Activated CD8-positive, alpha-beta memory T cell treated with anti-CD3 and anti-CD28 coated beads, Interleukin-2, amount 10 ng/mL, durations not matched to agents 7 days and 5 days (primary cell): ENCODE measurements at regions not wholly inside any gene's neighbourhood (a gene's known extent, or its start where the extent isn't known, plus 50 kb on each side); places are given as distances from the start of the nearest gene placed in this dataset.
"Not testable (repeated sequence)": the region's sequence is repeated elsewhere in the genome, so short reads cannot be mapped to it uniquely, and the experiment has no call there.

Experiments
- ATAC-seq: fragments of 150-1000 bp; cut with Tn5 transposase; one replicate; pipeline ENCODE4 v1.10.0; 2021; ENCODE audit warnings: moderate library complexity
- CTCF ChIA-PET: fragments of 350-600 bp; sonication (Branson Sonifier 250); formaldehyde crosslinking; loops from one replicate; lab custom pipeline; 2021; ENCODE audit warnings: antibody characterized with exemption; lab: Charles Lee
- DNase-seq: peaks from one replicate; pipeline ENCODE4 v3.0.0-alpha.2; 2020
- H3K27ac Mint-ChIP-seq: one replicate; pipeline ENCODE4 v1.8.0; 2021; ENCODE audit warnings: mild to moderate bottlenecking, mixed read lengths
- H3K27me3 Mint-ChIP-seq: one replicate; pipeline ENCODE4 v1.8.0; 2021; ENCODE audit warnings: mixed read lengths
- H3K36me3 Mint-ChIP-seq: one replicate; pipeline ENCODE4 v1.8.0; 2021; ENCODE audit warnings: mild to moderate bottlenecking, mixed read lengths
- H3K4me1 Mint-ChIP-seq: one replicate; pipeline ENCODE4 v1.8.0; 2021; ENCODE audit warnings: mixed read lengths
- H3K4me3 Mint-ChIP-seq: one replicate; pipeline ENCODE4 v1.8.0; 2021; ENCODE audit warnings: mild to moderate bottlenecking, moderate library complexity, mixed read lengths
- H3K9me3 Mint-ChIP-seq: one replicate; pipeline ENCODE4 v1.8.0; 2022; ENCODE audit warnings: low read depth, mixed read lengths

DNA sequence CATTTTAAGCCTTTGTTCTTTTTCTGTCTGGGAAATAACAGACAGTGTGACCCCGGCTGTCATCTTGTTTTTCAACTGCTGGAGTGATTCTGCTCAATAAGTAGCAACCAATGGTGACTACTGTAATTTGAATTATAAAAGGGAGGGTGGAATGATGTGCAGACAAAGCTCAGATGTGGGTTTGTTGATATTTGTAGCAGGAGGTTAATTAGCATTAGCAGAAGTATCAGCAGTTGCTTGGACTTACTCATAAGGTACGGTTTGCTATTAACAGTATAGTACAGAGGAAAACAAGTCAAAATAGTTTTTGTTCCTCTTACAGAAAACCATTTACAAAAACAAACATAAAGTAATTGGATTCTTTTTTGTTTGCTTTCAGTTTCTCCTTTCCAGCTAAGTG, 140.4 kb downstream of the TUSC1 start:
- CTCF ChIA-PET: no interaction called here
- no peak for DNase-seq
- no peak overlapping the region for H3K4me3 Mint-ChIP-seq
- H3K36me3 Mint-ChIP-seq: no peaks in the 10 kb centered on the region
- no peak for ATAC-seq
- no peaks in the 10 kb centered on the region for H3K4me1 Mint-ChIP-seq
- no peaks in the 10 kb centered on the region for H3K27me3 Mint-ChIP-seq
- peaks cover 6% of the 10 kb centered on the region for H3K9me3 Mint-ChIP-seq
- H3K27ac Mint-ChIP-seq: no peak overlapping the region

DNA sequence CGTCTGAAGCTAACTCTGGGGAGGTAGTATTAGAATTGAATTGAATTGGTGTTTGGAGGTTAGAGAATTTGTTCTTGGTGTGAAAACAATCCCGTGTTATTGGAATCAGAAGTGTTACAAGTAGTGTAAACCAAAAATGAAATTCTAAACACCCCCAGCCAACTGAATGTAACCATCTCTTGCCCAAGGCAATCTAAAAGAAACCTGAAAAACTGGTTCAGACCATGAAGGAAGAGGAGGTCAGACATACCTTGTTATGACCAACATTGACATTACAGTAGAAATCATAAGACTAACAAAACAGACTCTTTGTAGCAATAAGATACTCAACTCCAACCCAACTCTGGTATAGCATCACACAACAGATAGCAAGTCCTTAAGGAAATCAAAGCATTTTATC, 159.0 kb downstream of the TUSC1 start:
- H3K4me3 Mint-ChIP-seq: no peak overlapping the region
- no peaks in the 10 kb centered on the region for H3K27me3 Mint-ChIP-seq
- H3K9me3 Mint-ChIP-seq: peaks cover 3% of the 10 kb centered on the region
- no peaks in the 10 kb centered on the region for H3K4me1 Mint-ChIP-seq
- ATAC-seq: no peak
- H3K36me3 Mint-ChIP-seq: no peaks in the 10 kb centered on the region
- CTCF ChIA-PET: no interaction called here
- no peak overlapping the region for H3K27ac Mint-ChIP-seq
- no peak for DNase-seq

DNA sequence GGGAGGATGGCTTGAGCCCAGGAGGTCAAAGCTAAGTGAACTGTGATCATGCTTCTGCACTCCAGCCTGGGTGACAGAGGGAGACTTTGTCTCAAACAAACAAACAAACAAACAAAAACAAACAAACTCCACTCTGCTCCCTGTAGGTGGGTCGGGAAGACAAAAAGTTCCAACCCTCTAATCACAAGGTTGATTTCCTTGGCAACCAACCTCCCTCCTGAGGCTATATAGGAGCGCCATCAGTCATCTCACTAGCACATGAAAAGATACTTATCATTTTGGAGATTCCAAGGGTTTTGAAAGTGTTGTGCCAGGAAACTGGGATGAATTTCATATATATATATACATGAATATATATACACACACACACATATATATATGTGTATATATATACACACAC, 160.5 kb downstream of the TUSC1 start:
- DNase-seq (no peak), ATAC-seq (no peak)
- H3K36me3 Mint-ChIP-seq: no peaks in the 10 kb centered on the region
- no peaks in the 10 kb centered on the region for H3K4me1 Mint-ChIP-seq
- H3K27me3 Mint-ChIP-seq: no peaks in the 10 kb centered on the region
- H3K9me3 Mint-ChIP-seq: peaks cover 5% of the 10 kb centered on the region
- no peak overlapping the region for H3K27ac Mint-ChIP-seq
- no peak overlapping the region for H3K4me3 Mint-ChIP-seq
- CTCF ChIA-PET: no interaction called here

DNA sequence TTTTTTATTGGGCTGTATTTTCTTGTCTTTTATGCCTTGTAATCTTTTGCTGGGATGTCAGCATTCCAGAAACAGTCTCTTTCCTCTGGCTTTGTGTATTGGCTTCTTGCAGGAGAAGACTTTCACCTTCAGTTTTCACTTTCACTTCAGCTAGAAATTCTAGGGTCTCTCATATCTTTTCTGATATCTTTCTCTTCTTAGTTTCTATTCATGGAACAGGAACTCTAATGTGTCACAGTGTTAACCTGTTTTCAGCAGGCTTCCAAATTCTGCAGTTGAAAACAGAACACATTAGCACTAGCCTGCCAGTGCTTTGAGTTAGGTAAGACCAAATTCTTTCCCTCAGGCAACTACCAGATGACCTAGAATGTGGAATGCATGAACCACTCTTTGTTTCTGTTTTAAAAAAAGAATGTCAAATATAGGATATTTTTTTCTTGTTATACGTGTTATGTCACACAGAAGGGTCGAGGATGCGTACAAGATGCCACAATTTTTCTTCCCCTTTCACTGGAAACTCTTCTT, 164.7 kb downstream of the TUSC1 start:
- DNase-seq: no peak
- no peak overlapping the region for H3K4me3 Mint-ChIP-seq
- no peaks in the 10 kb centered on the region for H3K36me3 Mint-ChIP-seq
- H3K4me1 Mint-ChIP-seq: no peaks in the 10 kb centered on the region
- ATAC-seq: no peak
- no peaks in the 10 kb centered on the region for H3K27me3 Mint-ChIP-seq
- H3K9me3 Mint-ChIP-seq: peaks cover 5% of the 10 kb centered on the region
- CTCF ChIA-PET: no interaction called here
- H3K27ac Mint-ChIP-seq: no peak overlapping the region

DNA sequence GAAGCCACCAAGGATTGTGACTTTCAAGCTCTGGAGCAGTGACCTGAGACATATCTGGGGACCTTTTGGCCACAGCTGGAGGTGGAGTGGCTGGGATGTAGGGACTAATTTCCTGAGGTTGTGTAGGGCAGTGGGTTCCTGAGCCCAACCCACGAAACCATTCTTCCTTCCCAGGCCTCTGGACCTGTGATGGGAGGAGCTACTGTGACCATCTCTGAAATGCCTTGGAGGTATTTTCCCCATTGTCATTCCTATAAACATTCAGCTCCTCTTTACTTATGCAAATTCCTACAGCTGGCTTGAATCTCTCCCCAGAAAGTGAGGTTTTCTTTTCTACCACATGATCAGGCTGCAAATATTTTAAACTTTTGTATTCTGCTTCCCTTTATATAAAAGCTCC, 172.6 kb downstream of the TUSC1 start:
- DNase-seq (no peak), ATAC-seq (no peak)
- H3K27me3 Mint-ChIP-seq: no peaks in the 10 kb centered on the region
- CTCF ChIA-PET: no interaction called here
- no peak overlapping the region for H3K4me3 Mint-ChIP-seq
- no peaks in the 10 kb centered on the region for H3K36me3 Mint-ChIP-seq
- no peak overlapping the region for H3K27ac Mint-ChIP-seq
- no peaks in the 10 kb centered on the region for H3K4me1 Mint-ChIP-seq
- peaks cover 23% of the 10 kb centered on the region for H3K9me3 Mint-ChIP-seq

DNA sequence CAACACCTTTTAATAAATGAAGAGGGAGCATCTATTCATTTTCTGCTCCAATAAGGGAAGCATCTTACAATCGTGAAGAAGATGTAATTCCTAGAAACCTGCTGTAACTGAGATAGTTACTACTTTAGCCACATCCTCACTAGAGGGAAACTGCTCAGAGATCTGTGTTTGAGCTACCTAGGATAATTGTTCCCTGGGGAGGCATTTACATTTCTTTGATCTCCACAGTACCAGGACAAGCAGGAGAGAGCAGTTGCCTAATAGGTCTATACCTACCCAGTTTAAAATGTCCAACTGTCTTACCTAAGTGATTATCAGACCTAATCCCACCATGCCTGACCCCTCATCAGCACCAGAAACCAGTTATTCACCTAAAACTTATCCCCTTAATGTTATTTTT, 196.9 kb downstream of the TUSC1 start:
- Mint-ChIP-seq H3K4me3 (no peak overlapping the region), H3K27ac (no peak overlapping the region), H3K9me3 (peaks cover 13% of the 10 kb centered on the region), H3K4me1 (no peaks in the 10 kb centered on the region), H3K36me3 (no peaks in the 10 kb centered on the region), H3K27me3 (no peaks in the 10 kb centered on the region)
- ATAC-seq (no peak), DNase-seq (no peak)
- CTCF ChIA-PET: no interaction called here

DNA sequence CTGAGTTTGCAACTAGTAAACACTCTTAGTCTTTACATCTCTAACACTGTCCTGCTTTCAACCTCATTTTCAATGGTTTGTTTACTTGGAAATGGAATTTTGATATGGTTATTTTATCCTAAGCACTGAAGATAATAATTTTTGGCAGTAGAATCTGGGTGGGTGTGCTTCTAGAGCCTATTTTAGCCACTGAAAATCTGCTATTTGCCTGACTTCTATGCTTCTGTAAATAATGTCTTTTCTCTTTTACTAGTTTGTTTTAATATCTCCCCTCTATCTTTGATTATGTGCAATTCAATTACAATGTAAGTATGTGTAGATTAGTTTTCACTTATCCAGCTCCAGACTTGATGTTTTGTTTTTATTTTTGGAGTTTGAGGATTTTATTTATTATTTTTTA, 197.5 kb downstream of the TUSC1 start:
- CTCF ChIA-PET: no interaction called here
- H3K27me3 Mint-ChIP-seq: no peaks in the 10 kb centered on the region
- H3K36me3 Mint-ChIP-seq: no peaks in the 10 kb centered on the region
- ATAC-seq (no peak), DNase-seq (no peak)
- no peak overlapping the region for H3K4me3 Mint-ChIP-seq
- no peaks in the 10 kb centered on the region for H3K4me1 Mint-ChIP-seq
- no peak overlapping the region for H3K27ac Mint-ChIP-seq
- H3K9me3 Mint-ChIP-seq: peaks cover 10% of the 10 kb centered on the region

DNA sequence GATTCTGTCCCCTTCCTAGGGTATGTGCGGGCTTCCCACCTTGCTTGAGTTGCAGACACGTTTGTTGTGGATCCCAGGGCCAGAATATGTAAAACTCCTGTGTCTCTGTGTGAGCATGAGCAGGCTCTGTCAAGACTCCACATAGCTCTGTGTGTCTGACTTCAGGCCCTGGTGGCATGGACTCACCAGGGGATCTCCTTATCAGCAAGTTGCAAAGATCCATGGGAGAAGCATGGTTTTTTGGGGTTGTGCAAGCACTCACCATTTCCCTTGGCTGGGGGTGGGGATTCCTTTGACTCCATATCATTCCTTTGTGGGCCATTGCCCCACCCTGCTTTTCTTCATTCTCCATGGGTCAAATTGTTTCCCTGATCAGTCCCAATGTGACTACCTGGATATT, 205.6 kb downstream of the TUSC1 start:
- no peaks in the 10 kb centered on the region for H3K36me3 Mint-ChIP-seq
- DNase-seq (no peak), ATAC-seq (no peak)
- H3K4me1 Mint-ChIP-seq: no peaks in the 10 kb centered on the region
- H3K27me3 Mint-ChIP-seq: no peaks in the 10 kb centered on the region
- CTCF ChIA-PET: no interaction called here
- H3K9me3 Mint-ChIP-seq: peaks cover 12% of the 10 kb centered on the region
- no peak overlapping the region for H3K4me3 Mint-ChIP-seq
- H3K27ac Mint-ChIP-seq: no peak overlapping the region

DNA sequence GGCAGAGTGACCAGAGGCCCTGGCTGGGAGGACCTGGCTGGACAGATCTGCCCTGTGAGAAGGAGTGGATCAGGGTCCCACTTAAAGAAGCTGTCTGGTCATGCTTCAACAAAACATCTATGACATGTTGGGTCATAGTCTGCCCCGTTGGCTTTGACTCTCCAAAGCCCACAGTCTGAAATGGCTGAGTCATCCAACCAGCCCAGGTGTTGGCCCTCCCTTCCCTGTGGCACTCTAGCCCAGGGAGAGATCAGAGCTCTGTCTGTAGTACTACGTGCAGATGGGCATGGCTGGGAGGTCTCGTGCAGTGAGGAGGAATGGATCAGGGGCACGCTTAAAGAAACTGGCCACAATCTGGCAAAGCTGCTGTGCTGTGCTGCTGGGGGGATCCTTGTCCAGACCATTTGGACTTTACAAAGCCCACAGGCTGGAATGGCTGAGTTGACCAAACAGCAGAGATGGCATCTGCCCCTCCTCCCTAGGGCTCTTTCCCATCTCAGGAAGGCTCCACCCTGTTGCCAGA, 206.1 kb downstream of the TUSC1 start:
- H3K27me3 Mint-ChIP-seq: no peaks in the 10 kb centered on the region
- H3K36me3 Mint-ChIP-seq: no peaks in the 10 kb centered on the region
- ATAC-seq (no peak), DNase-seq (no peak)
- CTCF ChIA-PET: no interaction called here
- H3K9me3 Mint-ChIP-seq: peaks cover 12% of the 10 kb centered on the region
- no peaks in the 10 kb centered on the region for H3K4me1 Mint-ChIP-seq
- H3K27ac Mint-ChIP-seq: no peak overlapping the region
- H3K4me3 Mint-ChIP-seq: no peak overlapping the region

DNA sequence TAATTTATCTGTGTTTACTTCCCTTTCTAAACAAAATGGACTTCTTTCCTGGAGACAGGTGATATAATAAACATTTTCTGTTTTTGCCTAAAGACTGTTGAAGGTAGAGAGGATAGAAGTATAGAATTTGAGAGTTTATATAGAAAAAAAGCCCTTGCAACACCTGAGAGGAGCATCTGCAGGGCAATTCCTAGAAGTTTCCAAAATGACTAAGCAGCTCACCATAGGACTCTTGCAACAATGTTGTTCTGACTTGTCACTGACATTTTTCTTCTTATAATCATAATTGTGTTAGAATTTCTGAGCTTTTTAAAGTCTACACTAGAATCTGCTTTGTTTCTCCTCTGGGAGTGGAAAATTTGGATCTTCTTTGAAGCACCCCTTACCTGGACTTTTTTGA, 216.8 kb downstream of the TUSC1 start:
- Mint-ChIP-seq H3K4me3 (no peak overlapping the region), H3K36me3 (no peaks in the 10 kb centered on the region), H3K9me3 (peaks cover 2% of the 10 kb centered on the region), H3K27ac (no peak overlapping the region), H3K27me3 (no peaks in the 10 kb centered on the region), H3K4me1 (no peaks in the 10 kb centered on the region)
- no peak for ATAC-seq
- DNase-seq: no peak
- CTCF ChIA-PET: no interaction called here

DNA sequence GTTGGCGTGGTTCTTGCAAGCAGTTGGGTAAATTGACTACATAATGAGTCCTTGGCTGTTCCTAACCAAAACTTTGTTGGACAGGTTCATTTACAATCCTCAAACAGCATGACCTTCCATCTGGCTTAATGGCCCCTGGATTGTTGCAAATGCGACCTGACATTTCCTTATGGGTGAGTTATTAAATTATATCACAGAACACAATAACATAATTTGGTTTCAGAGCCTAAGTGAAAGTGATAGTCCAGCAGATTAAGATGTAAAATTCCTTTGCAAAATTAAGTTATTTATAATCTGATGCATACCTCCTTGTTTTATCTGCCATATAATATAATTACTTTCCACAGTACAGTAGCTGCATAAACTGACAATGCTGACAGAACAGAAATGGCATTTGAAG, 224.4 kb downstream of the TUSC1 start:
- CTCF ChIA-PET: no interaction called here
- H3K4me3 Mint-ChIP-seq: no peak overlapping the region
- no peaks in the 10 kb centered on the region for H3K36me3 Mint-ChIP-seq
- ATAC-seq (no peak), DNase-seq (no peak)
- no peak overlapping the region for H3K27ac Mint-ChIP-seq
- H3K4me1 Mint-ChIP-seq: no peaks in the 10 kb centered on the region
- H3K27me3 Mint-ChIP-seq: no peaks in the 10 kb centered on the region
- peaks cover 4% of the 10 kb centered on the region for H3K9me3 Mint-ChIP-seq

DNA sequence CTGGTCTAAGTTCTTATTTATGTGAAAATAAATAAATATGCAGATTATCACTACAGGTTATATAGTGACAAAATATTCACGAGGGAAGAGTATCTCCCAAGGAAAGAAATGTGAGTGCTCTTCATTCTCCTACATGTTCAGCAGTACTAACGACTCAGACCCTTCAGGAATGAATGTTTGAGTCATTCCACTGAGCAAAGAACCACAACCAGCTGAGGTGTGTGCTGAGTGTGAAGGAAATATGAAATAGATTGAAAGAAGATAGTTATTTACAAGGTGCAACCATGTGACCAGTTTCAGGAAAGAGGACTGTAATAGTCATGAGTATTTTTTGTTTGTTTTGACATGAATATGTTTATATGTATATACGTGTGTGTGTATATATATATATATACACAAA, 228.7 kb downstream of the TUSC1 start:
- H3K4me3 Mint-ChIP-seq: no peak overlapping the region
- no peak overlapping the region for H3K27ac Mint-ChIP-seq
- DNase-seq (no peak), ATAC-seq (no peak)
- CTCF ChIA-PET: no interaction called here
- H3K4me1 Mint-ChIP-seq: no peaks in the 10 kb centered on the region
- H3K27me3 Mint-ChIP-seq: no peaks in the 10 kb centered on the region
- H3K36me3 Mint-ChIP-seq: no peaks in the 10 kb centered on the region
- no peaks in the 10 kb centered on the region for H3K9me3 Mint-ChIP-seq

DNA sequence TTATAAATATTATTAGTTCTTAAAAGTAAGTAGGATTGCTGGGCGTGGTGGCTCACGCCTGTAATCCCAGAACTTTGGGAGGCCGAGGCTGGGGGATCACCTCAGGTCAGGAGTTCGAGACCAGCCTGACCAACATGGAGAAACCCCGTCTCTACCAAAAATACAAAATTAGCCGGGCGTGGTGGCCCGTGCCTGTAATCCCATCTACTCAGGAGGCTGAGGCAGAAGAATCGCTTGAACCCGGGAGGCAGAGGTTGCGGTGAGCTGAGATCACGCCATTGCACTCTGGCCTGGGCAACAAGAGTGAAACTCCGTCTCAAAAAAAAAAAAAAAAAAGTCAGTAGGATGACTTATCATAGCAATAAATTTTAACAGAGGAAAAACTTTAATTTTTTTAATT, 232.5 kb downstream of the TUSC1 start:
- H3K27ac Mint-ChIP-seq, CTCF ChIA-PET, H3K4me1 Mint-ChIP-seq, H3K27me3 Mint-ChIP-seq, DNase-seq, H3K36me3 Mint-ChIP-seq, H3K4me3 Mint-ChIP-seq, H3K9me3 Mint-ChIP-seq, ATAC-seq: not testable (repeated sequence)

DNA sequence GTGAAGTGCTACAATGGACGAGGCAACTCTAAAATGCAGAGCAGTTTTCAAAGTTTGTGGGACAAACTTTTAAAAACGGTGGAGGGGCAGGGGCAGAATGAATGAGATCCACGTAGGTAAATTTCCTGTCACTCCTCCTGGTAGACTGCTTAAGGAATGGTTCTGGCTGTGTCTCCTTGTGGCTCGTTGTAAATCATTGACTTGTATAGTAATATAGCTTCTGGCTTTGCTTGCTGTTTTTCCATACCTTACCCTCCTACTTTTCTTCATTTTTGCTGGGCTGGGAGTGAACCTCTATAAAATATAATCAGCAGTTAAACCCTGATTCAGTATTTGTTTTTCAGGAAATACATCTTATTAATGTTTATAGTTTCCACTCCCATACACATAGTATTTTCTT, 235.7 kb downstream of the TUSC1 start:
- ATAC-seq (no peak), DNase-seq (no peak)
- peaks cover 7% of the 10 kb centered on the region for H3K9me3 Mint-ChIP-seq
- H3K27ac Mint-ChIP-seq: no peak overlapping the region
- H3K27me3 Mint-ChIP-seq: no peaks in the 10 kb centered on the region
- no peaks in the 10 kb centered on the region for H3K4me1 Mint-ChIP-seq
- no peaks in the 10 kb centered on the region for H3K36me3 Mint-ChIP-seq
- H3K4me3 Mint-ChIP-seq: no peak overlapping the region
- CTCF ChIA-PET: no interaction called here

DNA sequence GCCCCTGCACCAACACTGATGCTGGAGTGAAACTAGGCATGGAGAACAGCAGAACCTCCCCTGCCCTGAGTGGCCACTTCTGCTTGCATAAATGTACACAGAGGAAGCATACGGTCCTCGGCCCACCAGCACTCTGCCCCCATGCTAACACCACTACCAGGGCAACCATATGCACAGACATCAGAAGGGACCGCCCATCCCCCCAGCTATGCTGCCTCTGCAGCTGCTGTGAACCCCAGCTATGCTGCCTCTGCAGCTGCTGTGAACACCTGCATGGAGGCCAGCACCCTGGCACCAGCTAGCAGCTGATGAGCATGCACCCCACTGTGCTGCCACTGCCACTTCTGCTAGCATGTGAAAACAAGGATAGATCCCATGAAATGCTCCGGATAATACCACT, 250.3 kb downstream of the TUSC1 start:
- Mint-ChIP-seq H3K9me3 (peaks cover 28% of the 10 kb centered on the region), H3K4me3 (no peak overlapping the region), H3K27me3 (no peaks in the 10 kb centered on the region), H3K27ac (no peak overlapping the region), H3K4me1 (no peaks in the 10 kb centered on the region), H3K36me3 (no peaks in the 10 kb centered on the region)
- CTCF ChIA-PET: no interaction called here
- DNase-seq (no peak), ATAC-seq (no peak)
